K562 (cell line): ENCODE measurements at regions not wholly inside any gene's neighbourhood (a gene's known extent, or its start where the extent isn't known, plus 50 kb on each side); places are given as distances from the start of the nearest gene placed in this dataset.
"Not testable (repeated sequence)": the region's sequence is repeated elsewhere in the genome, so short reads cannot be mapped to it uniquely, and the experiment has no call there.

Experiments used
- ATAC-seq: fragments of 200-7000 bp; cut with Tn5 transposase; 3 replicates; pipeline ENCODE4 v1.9.1; 2020; ENCODE audit warnings: moderate library complexity
- BruUV-seq: library from RNA; stranded (reverse); fragments of 400-500 nt; replicated peaks from 2 replicates; lab custom pipeline; 2021; lab: Mats Ljungman, UMichigan
- CTCF ChIA-PET: fragments of 300-600 bp; formaldehyde crosslinking; extraction: SDS; loops from one replicate; lab custom pipeline; 2021; ENCODE audit warnings: low intra/inter-chr PET ratio; lab: Yijun Ruan, JAX
- POLR2A ChIA-PET: fragments of 300-600, 350-650 bp; sonication (Branson Sonifier 250); formaldehyde crosslinking; extraction: SDS; loops from one replicate; lab custom pipeline; 2021; ENCODE audit warnings: antibody characterized with exemption, inconsistent platforms; lab: Yijun Ruan, JAX
- DNase-seq, 4 experiments: peaks; one replicate each; pipeline versions ENCODE4 v3.0.0 to v3.0.0-alpha.2; 2011 to 2018; ENCODE audit warnings: low spot score in 3 of 4, mixed read lengths in 3 of 4; ENCODE audit errors: extremely low read depth in 1 of 4
- FAIRE-seq: peaks from 2 replicates; lab custom pipeline; 2011; peaks lifted over from hg19 to GRCh38; lab: Jason Lieb, UNC
- H2AFZ ChIP-seq: 2 replicates; pipeline ENCODE4 v1.6.0; 2011; ENCODE audit warnings: low read depth, low read length, control low read depth, inconsistent platforms
- H3K27ac ChIP-seq: fragments of 200-600 bp; 3 replicates; pipeline ENCODE4 v1.8.0; 2011; ENCODE audit warnings: low read depth, mild to moderate bottlenecking, control low read depth, inconsistent platforms, low read length, moderate library complexity, mixed read lengths; ENCODE audit errors: extremely low read depth
- H3K27me3 ChIP-seq, 2 experiments: fragments of 300-600 bp in 1 of 2; 2 replicates in 1 of 2; 3 replicates in 1 of 2; pipeline versions ENCODE4 v1.6.0 to v1.8.0; 2011; ENCODE audit warnings: inconsistent platforms in 2 of 2, low read length in 2 of 2, mild to moderate bottlenecking in 1 of 2, mixed read lengths in 1 of 2, moderate library complexity in 1 of 2; ENCODE audit not compliant: control insufficient read depth in 2 of 2, insufficient read depth in 2 of 2
- H3K36me3 ChIP-seq: fragments of 300-600 bp; 3 replicates; pipeline ENCODE4 v1.8.0; 2011; ENCODE audit warnings: mild to moderate bottlenecking, low read length, inconsistent platforms; ENCODE audit not compliant: control insufficient read depth, insufficient read depth
- H3K4me1 ChIP-seq, 2 experiments: fragments of 200-600 bp in 1 of 2; replicated peaks in 1 of 2; 2 replicates in 1 of 2; 3 replicates in 1 of 2; pipeline versions ENCODE4 v1.5.1 to v1.8.0; 2011; ENCODE audit warnings: inconsistent platforms in 2 of 2, low read length in 2 of 2, mild to moderate bottlenecking in 1 of 2, mixed read lengths in 1 of 2, moderate library complexity in 1 of 2; ENCODE audit not compliant: control insufficient read depth in 2 of 2, insufficient read depth in 2 of 2
- H3K4me2 ChIP-seq: 2 replicates; pipeline ENCODE4 v1.6.1; 2011; ENCODE audit warnings: low read length, control low read depth, inconsistent platforms, mixed read lengths; ENCODE audit not compliant: insufficient read depth
- H3K4me3 ChIP-seq: fragments of 200-600 bp; sonication (generic), shearing (Covaris generic); 2 replicates; pipeline ENCODE4 v1.5.1; 2016; ENCODE audit warnings: control low read depth, inconsistent platforms
- H3K79me2 ChIP-seq: fragments of 200-600 bp; 3 replicates; pipeline ENCODE4 v1.8.0; 2011; ENCODE audit warnings: low read length, inconsistent platforms; ENCODE audit not compliant: control insufficient read depth, insufficient read depth
- H3K9ac ChIP-seq, 2 experiments: 2 replicates each; pipeline versions ENCODE4 v1.6.0 to v1.6.1; 2011; ENCODE audit warnings: low read depth in 2 of 2, low read length in 2 of 2, control low read depth in 1 of 2, inconsistent platforms in 1 of 2, mild to moderate bottlenecking in 1 of 2, mixed read lengths in 1 of 2; ENCODE audit not compliant: insufficient read depth in 1 of 2
- H3K9me1 ChIP-seq: one replicate; pipeline ENCODE4 v1.6.0; 2011; ENCODE audit warnings: inconsistent platforms, mild to moderate bottlenecking, low read length, moderate library complexity; ENCODE audit not compliant: control insufficient read depth, insufficient read depth
- H3K9me3 ChIP-seq: replicated peaks from 2 replicates; pipeline ENCODE4 v1.5.1; 2011; ENCODE audit warnings: low read depth, low read length, inconsistent platforms; ENCODE audit not compliant: control insufficient read depth, insufficient read depth
- H4K20me1 ChIP-seq: replicated peaks from 2 replicates; pipeline ENCODE4 v1.6.1; 2011; ENCODE audit warnings: low read length, inconsistent platforms, mixed read lengths; ENCODE audit not compliant: control insufficient read depth, insufficient read depth
- BRCA1 ChIP-seq, 2 experiments: fragments of 450-650 bp in 1 of 2; sonication (generic) in 1 of 2; formaldehyde crosslinking in 1 of 2; IDR thresholded peaks; 2 replicates each; pipeline versions ENCODE4 v1.5.0 to v1.6.1; 2017 to 2020; ENCODE audit warnings: mild to moderate bottlenecking in 1 of 2, missing genetic modification reagents in 1 of 2
- MIER1 ChIP-seq: fragments of 450-650 bp; IDR thresholded peaks from 2 replicates; pipeline ENCODE4 v1.6.1; 2016; ENCODE audit warnings: antibody characterized with exemption, mild to moderate bottlenecking, low read depth
- XRCC5 ChIP-seq: fragments of 200-400 bp; formaldehyde crosslinking; IDR thresholded peaks from 2 replicates; pipeline ENCODE4 v1.6.1; 2017; ENCODE audit warnings: low read depth, mild to moderate bottlenecking, low read length
- ZNF224 ChIP-seq: sonication (generic); formaldehyde crosslinking; IDR thresholded peaks from 2 replicates; pipeline ENCODE4 v1.8.0; 2022; ENCODE audit warnings: mild to moderate bottlenecking, missing genetic modification reagents
- ZNF354B ChIP-seq: fragments of 250-450 bp; sonication (Bioruptor Pico); IDR thresholded peaks from 2 replicates; pipeline ENCODE4 v1.4.0; 2020
- ZNF507 ChIP-seq: conservative IDR thresholded peaks from 2 replicates; pipeline ENCODE4 v1.6.1; 2017; ENCODE audit warnings: missing genetic modification characterization, missing compliant biosample characterization
- WGBS: fragments of 100-300 bp; shearing (Covaris generic); methylation state at CpG from one replicate; pipeline ENCODE4 v1.1.6; 2016; ENCODE audit warnings: low coverage, mixed read lengths; ENCODE audit not compliant: insufficient coverage; ENCODE audit errors: missing lambda C conversion rate; 5-methylcytosine and 5-hydroxymethylcytosine counted together
- in situ Hi-C: fragments of 300-500 bp; cut with MboI; formaldehyde crosslinking; loops from 4 replicates; pipeline ENCODE4 v1.15.0; 2018; ENCODE audit warnings: inconsistent platforms, mixed read lengths
- intact Hi-C: fragments of 100-400 bp; cut with micrococcal nuclease; formaldehyde crosslinking; loops from 2 replicates; pipeline ENCODE4 v1.14.2; 2022
- TF ChIP-seq, protein P1 (sequence below): fragments of 450-650 bp; formaldehyde crosslinking; IDR thresholded peaks from 2 replicates; pipeline ENCODE4 v1.4.0; 2020; ENCODE audit warnings: mild to moderate bottlenecking

- DNase-seq (no peak), ATAC-seq (no peak), FAIRE-seq (no peak)
- in situ Hi-C loops: no loop called here
- Histone ChIP-seq H3K79me2 (no peaks in the 10 kb centered on the region), H3K4me3 (no peak overlapping the region), H3K36me3 (no peaks in the 10 kb centered on the region), H3K27me3 (no peaks in the 10 kb centered on the region), H3K4me2 (no peak overlapping the region), H3K9me3 (no peaks in the 10 kb centered on the region), H3K27ac (no peak overlapping the region), H4K20me1 (no peaks in the 10 kb centered on the region), H3K4me1 (peaks cover 5 to 6% of the 10 kb centered on the region in 2 experiments; a peak in 4 of 5 replicates), H3K9ac (no peak overlapping the region), H3K9me1 (no peaks in the 10 kb centered on the region), H2AFZ (no peak overlapping the region)
- WGBS: 84% methylated on average over 4 of the region's 4 CpGs
- POLR2A ChIA-PET: interaction anchor here (0.6 to 1.3 kb wide), 5 partner anchors 9 to 890 kb away, joined by 3 to 4 read pairs (median 3); no protein-coding TSS in a partner anchor
- no TSS peak for BruUV-seq
- TF ChIP-seq BRCA1 (IDR thresholded peaks at IDR 0.05): no peak
- no peak for TF ChIP-seq BRCA1 (CRISPR knock-in tag; IDR thresholded peaks at IDR 0.05)
- TF ChIP-seq ZNF224: no peak
- TF ChIP-seq, protein P1, sequence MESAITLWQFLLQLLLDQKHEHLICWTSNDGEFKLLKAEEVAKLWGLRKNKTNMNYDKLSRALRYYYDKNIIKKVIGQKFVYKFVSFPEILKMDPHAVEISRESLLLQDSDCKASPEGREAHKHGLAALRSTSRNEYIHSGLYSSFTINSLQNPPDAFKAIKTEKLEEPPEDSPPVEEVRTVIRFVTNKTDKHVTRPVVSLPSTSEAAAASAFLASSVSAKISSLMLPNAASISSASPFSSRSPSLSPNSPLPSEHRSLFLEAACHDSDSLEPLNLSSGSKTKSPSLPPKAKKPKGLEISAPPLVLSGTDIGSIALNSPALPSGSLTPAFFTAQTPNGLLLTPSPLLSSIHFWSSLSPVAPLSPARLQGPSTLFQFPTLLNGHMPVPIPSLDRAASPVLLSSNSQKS (CRISPR knock-in tag): no peak
- no peak for TF ChIP-seq XRCC5
- TF ChIP-seq MIER1: no peak
- intact Hi-C loops: no loop called here
- CTCF ChIA-PET: no interaction called here
Measured at GRCh38 chr6:16018626-16019025, 110.3 kb upstream of the MYLIP start.

GRCh38 chr6:16014325-16014724, 114.6 kb upstream of the MYLIP start:
- H3K4me1 ChIP-seq, H3K9me1 ChIP-seq, FAIRE-seq, H2AFZ ChIP-seq, POLR2A ChIA-PET, BruUV-seq, ATAC-seq, H3K4me3 ChIP-seq, H3K9ac ChIP-seq, H4K20me1 ChIP-seq, H3K9me3 ChIP-seq, H3K36me3 ChIP-seq, DNase-seq, intact Hi-C loops, H3K27ac ChIP-seq, H3K79me2 ChIP-seq, H3K27me3 ChIP-seq, H3K4me2 ChIP-seq, in situ Hi-C loops, CTCF ChIA-PET: not testable (repeated sequence)
- TF ChIP-seq ZNF507 (tag): peak; percentile 93
- peak; percentile 30; the same call in 1 of the 2 replicates for TF ChIP-seq ZNF354B (CRISPR knock-in tag)
- WGBS: no CpG with 5 or more reads among the region's 3 CpGs
